ENCODE measurements at regions not wholly inside any gene's neighbourhood (a gene's known extent, or its start where the extent isn't known, plus 50 kb on each side); places are given as distances from the start of the nearest gene placed in this dataset.

DNA sequence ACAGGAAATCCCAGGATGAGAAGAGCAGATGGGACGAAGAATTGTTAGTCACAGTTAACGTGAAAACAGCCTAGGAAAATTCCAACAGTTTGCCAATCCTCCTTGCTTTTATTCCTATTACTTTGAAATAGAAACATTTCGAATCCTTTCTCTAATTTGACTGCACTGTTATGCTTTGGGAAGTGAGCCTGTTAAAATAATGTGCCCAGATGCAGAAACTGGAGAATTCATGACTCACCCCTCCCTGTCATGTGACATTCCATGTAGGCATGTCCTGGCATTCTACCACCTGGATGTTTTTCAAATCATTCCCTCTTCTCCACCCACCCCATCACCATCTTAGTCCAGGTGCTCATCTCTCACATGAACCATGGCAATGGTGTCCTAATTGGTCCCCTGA is 107.3 kb downstream of the MINAR1 start:
- no peaks in the 10 kb centered on the region for H3K79me2 ChIP-seq (ENCODE audit: control insufficient read depth, insufficient read depth, low read length)
- no peaks in the 10 kb centered on the region for H4K20me1 ChIP-seq (replicated peaks; ENCODE audit: control insufficient read depth, extremely low read depth, insufficient read depth, low read length)
- no peak overlapping the region for H2AFZ ChIP-seq (ENCODE audit: low read depth, low read length)
- H3K9ac ChIP-seq (replicated peaks; ENCODE audit: extremely low read depth, insufficient read depth, low read length): no peak overlapping the region
- POLR2A ChIA-PET: no interaction called here
- H3K9me1 ChIP-seq (replicated peaks; ENCODE audit: control insufficient read depth, extremely low read depth, insufficient read depth, low read length): no peaks in the 10 kb centered on the region
- no peak overlapping the region for H3K4me2 ChIP-seq (ENCODE audit: insufficient read depth, low read length)
- FAIRE-seq (no peak), DNase-seq (ENCODE audit: low read depth, low spot score) (no peak)
- no peak for TF ChIP-seq FOS (IDR thresholded peaks at IDR 0.05; ENCODE audit: borderline replicate concordance, insufficient read depth, low read length)
- TF ChIP-seq EZH2 (IDR thresholded peaks at IDR 0.05; ENCODE audit: borderline replicate concordance, low read depth, low read length, severe bottlenecking): no peak
- no peak for TF ChIP-seq POLR2AphosphoS5 (IDR thresholded peaks at IDR 0.05; ENCODE audit: insufficient read depth, low read depth, low read length)
- TF ChIP-seq POLR2A (IDR thresholded peaks at IDR 0.05; ENCODE audit: low read depth, low read length): no peak
- TF ChIP-seq GATA2 (IDR thresholded peaks at IDR 0.05; ENCODE audit: insufficient read depth, insufficient read length, low read depth, low read length): no peak
- TF ChIP-seq, protein P1, sequence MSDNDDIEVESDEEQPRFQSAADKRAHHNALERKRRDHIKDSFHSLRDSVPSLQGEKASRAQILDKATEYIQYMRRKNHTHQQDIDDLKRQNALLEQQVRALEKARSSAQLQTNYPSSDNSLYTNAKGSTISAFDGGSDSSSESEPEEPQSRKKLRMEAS (IDR thresholded peaks at IDR 0.05; ENCODE audit: insufficient read depth, insufficient read length): no peak
- no peaks in the 10 kb centered on the region for H3K9me3 ChIP-seq (replicated peaks; ENCODE audit: control insufficient read depth, insufficient read depth, low read length)
- dilution Hi-C loops (cut with MboI; ENCODE audit: extremely low pct_ligation_motif_present, low sequenced_read_pairs): no loop called here
- H3K4me3 ChIP-seq (replicated peaks in 1 of 3; ENCODE audit: insufficient read depth in 1 of 3, low read depth in 1 of 3, low read length in 3 of 3): no peak overlapping the region
- intact Hi-C loops (cut with micrococcal nuclease): no loop called here
- H3K27me3 ChIP-seq (ENCODE audit: control insufficient read depth in 2 of 2, insufficient read depth in 2 of 2, low read length in 2 of 2): no peaks in the 10 kb centered on the region
- no peaks in the 10 kb centered on the region for H3K36me3 ChIP-seq (ENCODE audit: control insufficient read depth in 2 of 2, extremely low read depth in 1 of 2, insufficient read depth in 2 of 2, low read length in 2 of 2)
- BruUV-seq (replicated peaks): no TSS peak
- H3K27ac ChIP-seq (ENCODE audit: insufficient read depth, low read depth, low read length): no peak overlapping the region
- CTCF ChIA-PET: no interaction called here
- no peaks in the 10 kb centered on the region for H3K4me1 ChIP-seq (ENCODE audit: control insufficient read depth, extremely low read depth, insufficient read depth, low read length)

DNA sequence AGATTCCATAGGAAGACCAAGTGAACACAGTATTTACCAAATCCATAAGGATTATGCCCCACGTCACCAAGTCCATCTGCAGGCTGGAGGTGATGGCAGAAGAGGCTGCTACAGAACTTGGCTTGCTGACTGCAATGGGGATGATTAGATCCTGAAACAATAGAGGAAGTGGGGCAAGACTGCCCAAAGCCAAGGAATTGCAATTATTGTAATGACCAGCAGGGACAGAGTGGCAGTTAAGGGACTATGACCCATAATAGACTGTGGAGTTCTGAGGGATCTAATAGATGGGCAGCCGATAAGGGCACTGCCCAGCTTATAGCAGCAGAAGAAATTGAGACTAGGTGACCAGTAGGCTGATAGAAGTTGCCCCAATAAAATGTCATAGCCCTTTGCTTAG is 108.4 kb downstream of the MINAR1 start:
- no peak overlapping the region for H3K4me3 ChIP-seq (replicated peaks in 1 of 3; ENCODE audit: insufficient read depth in 1 of 3, low read depth in 1 of 3, low read length in 3 of 3)
- no peak overlapping the region for H3K9ac ChIP-seq (replicated peaks; ENCODE audit: extremely low read depth, insufficient read depth, low read length)
- H4K20me1 ChIP-seq (replicated peaks; ENCODE audit: control insufficient read depth, extremely low read depth, insufficient read depth, low read length): no peaks in the 10 kb centered on the region
- no peaks in the 10 kb centered on the region for H3K4me1 ChIP-seq (ENCODE audit: control insufficient read depth, extremely low read depth, insufficient read depth, low read length)
- intact Hi-C loops (cut with micrococcal nuclease): no loop called here
- ChIA-PET CTCF (no interaction called here), POLR2A (no interaction called here)
- H3K27ac ChIP-seq (ENCODE audit: insufficient read depth, low read depth, low read length): no peak overlapping the region
- H3K4me2 ChIP-seq (ENCODE audit: insufficient read depth, low read length): no peak overlapping the region
- no peak overlapping the region for H2AFZ ChIP-seq (ENCODE audit: low read depth, low read length)
- TF ChIP-seq POLR2AphosphoS5 (IDR thresholded peaks at IDR 0.05; ENCODE audit: insufficient read depth, low read depth, low read length) (no peak), GATA2 (IDR thresholded peaks at IDR 0.05; ENCODE audit: insufficient read depth, insufficient read length, low read depth, low read length) (no peak), EZH2 (IDR thresholded peaks at IDR 0.05; ENCODE audit: borderline replicate concordance, low read depth, low read length, severe bottlenecking) (no peak), JUN (IDR thresholded peaks at IDR 0.05; ENCODE audit: borderline replicate concordance, insufficient read depth, insufficient read length, low read depth) (no peak), MYC (IDR thresholded peaks at IDR 0.05; ENCODE audit: low read depth, low read length) (no peak)
- TF ChIP-seq, protein P1 (IDR thresholded peaks at IDR 0.05; ENCODE audit: insufficient read depth, insufficient read length): no peak
- no peaks in the 10 kb centered on the region for H3K9me1 ChIP-seq (replicated peaks; ENCODE audit: control insufficient read depth, extremely low read depth, insufficient read depth, low read length)
- H3K9me3 ChIP-seq (replicated peaks; ENCODE audit: control insufficient read depth, insufficient read depth, low read length): no peaks in the 10 kb centered on the region
- H3K27me3 ChIP-seq (ENCODE audit: control insufficient read depth in 2 of 2, insufficient read depth in 2 of 2, low read length in 2 of 2): no peaks in the 10 kb centered on the region
- dilution Hi-C loops (cut with MboI; ENCODE audit: extremely low pct_ligation_motif_present, low sequenced_read_pairs): no loop called here
- FAIRE-seq (no peak), DNase-seq (ENCODE audit: low read depth, low spot score) (no peak)
- BruUV-seq (replicated peaks): no TSS peak
- no peaks in the 10 kb centered on the region for H3K36me3 ChIP-seq (ENCODE audit: control insufficient read depth in 2 of 2, extremely low read depth in 1 of 2, insufficient read depth in 2 of 2, low read length in 2 of 2)
- H3K79me2 ChIP-seq (ENCODE audit: control insufficient read depth, insufficient read depth, low read length): no peaks in the 10 kb centered on the region

Data from endothelial cell of umbilical vein (primary cell).